NAMALWA (cell line): ENCODE measurements at regions not wholly inside any gene's neighbourhood (a gene's known extent, or its start where the extent isn't known, plus 50 kb on each side); places are given as distances from the start of the nearest gene placed in this dataset.

Source experiments
- DNase-seq: peaks from one replicate; pipeline ENCODE4 v3.0.0-alpha.2; 2015; ENCODE audit warnings: low spot score

DNA sequence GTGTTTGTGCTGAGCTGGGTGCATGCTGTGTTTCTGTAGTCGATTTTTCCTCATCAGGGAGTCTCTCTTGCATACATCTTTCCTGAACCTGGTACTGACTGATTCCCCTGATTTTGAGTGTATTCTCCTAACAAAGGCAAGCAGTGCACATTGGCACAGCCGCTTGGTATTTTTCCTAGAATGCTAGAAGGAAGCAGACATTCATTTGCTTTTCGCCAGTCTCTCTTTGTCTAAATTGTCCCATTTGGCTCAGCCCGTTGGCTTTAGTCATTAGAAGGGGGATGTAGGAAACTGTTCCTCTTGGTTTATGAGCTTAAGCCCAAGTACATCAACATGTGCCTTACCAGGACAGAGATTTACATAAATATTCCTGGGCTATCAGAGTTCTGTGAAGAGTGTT lies 266.1 kb upstream of the TMTC4 start:
- no peak for DNase-seq

GRCh38 chr13:100933841-100934240 lies 259.2 kb upstream of the TMTC4 start:
- no peak for DNase-seq

DNA sequence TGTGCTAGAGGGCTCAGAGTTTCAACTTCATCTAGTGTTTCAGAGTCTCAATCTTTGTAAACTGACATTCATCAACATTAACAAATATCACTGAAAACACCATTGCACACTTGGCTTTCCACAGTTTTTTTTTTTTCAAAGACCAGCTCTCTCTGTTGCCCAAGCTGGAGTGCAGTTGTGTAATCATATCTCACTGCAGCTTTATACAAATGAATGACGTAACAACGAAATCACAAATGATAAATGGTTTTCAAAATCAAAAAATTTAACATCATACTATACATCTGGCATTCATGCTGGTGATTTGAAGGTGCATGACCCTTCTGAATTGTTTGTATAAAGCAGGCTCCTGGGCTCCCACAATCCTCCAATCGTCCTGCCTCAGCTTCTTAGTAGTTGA lies 248.0 kb upstream of the TMTC4 start:
- no peak for DNase-seq

DNA sequence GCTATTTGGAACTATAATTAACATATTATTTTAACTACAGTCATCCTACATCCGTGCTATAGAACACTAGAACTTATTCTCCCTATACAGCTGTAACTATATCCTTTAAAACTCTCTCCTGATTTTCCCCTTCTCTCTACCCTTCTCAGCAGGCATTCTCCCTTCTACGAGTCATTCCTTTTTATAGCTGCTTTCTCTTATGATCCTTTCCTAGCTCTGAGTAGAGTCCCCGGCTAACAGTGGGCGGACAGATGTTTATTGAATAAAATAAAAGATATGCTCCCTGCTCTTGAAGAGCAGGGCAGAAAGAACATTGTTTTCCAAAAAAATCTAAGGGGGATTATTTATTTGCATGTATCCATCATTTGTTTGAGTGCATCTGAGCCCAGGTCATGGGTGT lies 246.5 kb upstream of the TMTC4 start:
- no peak for DNase-seq

DNA sequence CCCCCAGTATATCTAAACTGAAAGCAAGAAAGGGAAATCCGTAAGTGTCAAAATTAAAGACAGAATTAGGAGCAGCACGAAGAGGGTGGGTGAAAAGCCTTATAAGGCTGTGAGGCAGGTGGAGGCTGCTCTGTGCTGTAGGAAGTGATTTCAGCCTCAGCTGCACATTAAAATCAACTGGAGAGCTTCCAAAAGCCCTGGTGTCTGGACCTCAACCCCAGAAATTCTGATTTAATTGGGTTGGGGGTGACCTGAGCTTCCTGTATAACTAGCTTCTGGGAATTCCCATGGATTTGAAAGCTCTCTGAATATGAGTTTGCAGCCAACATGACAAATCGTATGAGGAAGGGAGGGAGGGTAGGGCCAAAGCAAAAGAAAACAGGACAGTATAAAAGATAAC lies 242.4 kb upstream of the TMTC4 start:
- no peak for DNase-seq

DNA sequence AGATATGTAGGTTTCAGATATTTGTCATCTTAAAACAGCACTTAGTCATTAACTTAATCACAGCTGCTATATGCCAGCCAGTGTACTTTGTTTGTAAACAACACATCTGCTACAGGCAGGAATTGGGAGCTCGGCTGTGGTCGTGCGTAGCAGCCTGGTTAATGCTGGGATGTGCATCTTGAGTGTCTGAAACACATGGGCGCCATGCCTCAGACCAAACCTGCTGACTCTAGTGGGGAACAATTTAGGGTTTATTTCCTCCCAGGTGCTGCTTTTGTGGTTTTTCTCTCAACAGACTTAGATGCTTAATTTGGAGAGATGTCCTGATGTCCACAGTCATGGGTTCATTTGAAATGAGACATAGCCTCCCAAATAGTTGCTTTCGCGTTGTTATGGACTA lies 238.5 kb upstream of the TMTC4 start:
- no peak for DNase-seq

GRCh38 chr13:100904293-100904976 lies 229.8 kb upstream of the TMTC4 start:
- DNase-seq, result no peak

- DNase-seq, result no peak
Observed at GRCh38 chr13:100899720-100900316, 225.2 kb upstream of the TMTC4 start.

- no peak for DNase-seq
Observed at GRCh38 chr13:100898431-100898830, 223.8 kb upstream of the TMTC4 start.

DNA sequence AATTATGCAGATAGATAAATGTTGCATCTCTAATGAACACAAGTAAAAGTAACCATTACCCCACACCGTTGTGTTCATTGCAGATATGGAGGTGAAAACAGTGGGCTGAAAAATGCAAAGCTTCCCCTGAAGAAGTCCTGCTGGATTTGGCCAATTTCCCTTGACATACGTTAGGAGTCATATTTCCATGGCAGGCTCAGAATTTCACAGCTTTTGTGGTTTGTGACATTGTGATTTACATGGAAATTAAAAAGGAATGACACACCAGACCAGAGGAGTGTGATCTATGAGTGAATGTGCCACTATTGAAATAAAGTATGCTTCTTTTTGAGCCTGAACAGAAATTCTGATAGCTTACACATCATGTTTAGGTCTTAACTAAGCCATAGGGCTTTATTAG lies 221.1 kb upstream of the TMTC4 start:
- no peak for DNase-seq

DNA sequence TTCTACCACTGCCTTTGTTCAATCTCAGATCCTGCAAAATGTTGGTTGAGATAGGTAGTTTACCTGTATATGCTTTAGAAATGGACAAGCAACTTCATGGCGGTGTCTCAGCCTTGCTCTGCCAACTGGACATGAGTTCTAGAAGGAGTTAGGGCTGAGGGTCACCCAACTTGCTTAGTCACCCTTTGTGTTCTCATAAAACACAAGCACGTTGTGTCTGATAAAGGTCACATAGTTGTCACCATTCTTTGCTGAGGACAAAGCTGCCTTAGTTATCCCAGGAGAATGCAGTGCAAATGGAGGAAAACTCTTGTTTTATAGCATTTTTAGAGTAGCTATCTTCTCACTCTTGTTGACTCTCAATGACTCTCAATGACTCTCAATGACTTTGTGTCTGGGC lies 218.4 kb upstream of the TMTC4 start:
- DNase-seq, result no peak

DNA sequence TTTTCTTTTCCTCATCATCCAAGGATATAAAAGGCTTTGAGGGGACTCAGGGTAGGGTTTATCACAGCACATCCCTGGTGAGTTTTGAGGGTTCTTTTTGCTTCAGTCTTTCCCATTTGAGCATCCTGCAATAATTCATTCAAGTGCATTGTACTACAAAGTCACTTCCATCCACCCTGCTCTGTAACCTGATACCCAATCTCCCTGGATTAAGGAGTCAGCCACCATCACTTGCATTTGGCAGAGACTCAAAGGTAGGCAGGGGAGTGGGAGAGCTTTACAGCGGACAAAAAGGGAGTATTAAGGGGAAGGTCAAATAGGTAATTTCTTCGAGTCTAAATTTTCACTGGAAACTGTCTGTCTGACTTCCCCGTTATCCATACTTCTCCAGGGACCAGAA lies 216.1 kb upstream of the TMTC4 start:
- no peak for DNase-seq

- DNase-seq, result no peak
Observed at GRCh38 chr13:100887729-100888151, 213.1 kb upstream of the TMTC4 start.

GRCh38 chr13:100883453-100883852 lies 208.9 kb upstream of the TMTC4 start:
- DNase-seq, result peak; percentile 10

DNA sequence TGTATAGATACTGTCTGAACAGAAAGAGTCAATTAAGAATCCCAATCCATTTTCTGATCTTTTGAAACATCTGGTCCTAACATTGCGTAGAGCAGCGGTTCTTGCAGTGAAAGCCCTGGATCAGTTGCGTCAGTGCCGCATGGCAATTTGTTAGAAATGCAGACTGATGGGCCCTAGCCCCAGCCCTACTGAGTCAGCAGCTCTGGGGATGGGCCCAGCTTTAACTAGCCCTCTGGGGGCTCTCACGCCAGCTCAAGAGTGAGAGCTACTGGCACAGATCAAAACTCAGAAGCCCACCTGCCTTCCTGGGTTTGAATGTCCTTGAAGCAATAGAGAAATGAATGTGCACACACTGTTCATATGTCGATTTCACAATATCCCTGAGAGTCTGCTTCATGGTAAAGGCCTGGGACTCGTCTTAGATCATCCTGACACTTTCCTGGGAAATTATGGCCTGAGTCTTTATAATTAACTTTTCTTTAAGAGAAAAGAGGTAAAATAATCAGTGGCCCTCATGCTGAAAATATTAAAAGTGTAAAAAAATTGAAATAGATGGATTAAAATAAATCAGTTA lies 206.8 kb upstream of the TMTC4 start:
- no peak for DNase-seq

GRCh38 chr13:100880166-100880565 lies 205.6 kb upstream of the TMTC4 start:
- no peak for DNase-seq

- no peak for DNase-seq
Observed at GRCh38 chr13:100879255-100879654, 204.7 kb upstream of the TMTC4 start.

- no peak for DNase-seq
Observed at GRCh38 chr13:100876044-100876403, 201.4 kb upstream of the TMTC4 start.

DNA sequence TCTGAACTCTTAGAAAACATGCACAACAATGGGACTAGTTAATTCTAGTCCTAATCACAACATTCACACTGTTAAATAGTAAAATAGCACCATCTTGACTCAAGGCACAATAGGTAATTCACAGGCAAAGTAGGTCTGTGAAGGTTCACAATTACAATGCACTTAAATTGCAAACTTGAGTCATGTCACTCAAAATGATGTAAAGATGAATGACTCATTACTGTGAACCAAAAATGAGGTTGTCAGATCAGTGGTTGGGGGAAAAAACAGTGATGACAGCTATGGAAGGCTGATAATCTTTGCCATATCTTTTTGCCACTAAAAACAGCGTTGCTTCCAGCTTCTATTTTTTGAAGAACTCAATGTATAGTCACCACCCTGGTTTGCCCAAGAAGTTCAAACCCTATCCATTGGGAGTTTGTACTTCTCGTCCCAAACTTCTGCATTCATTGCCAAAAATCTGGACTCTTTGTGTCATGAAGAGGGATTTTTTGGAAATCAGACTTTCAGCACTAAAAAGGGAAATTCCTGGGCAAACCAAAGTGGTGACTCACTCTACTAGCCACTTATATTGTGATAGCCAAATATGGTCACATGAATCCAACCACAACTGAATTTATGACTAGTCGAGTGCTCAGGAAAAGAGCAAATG lies 200.9 kb upstream of the TMTC4 start:
- no peak for DNase-seq

DNA sequence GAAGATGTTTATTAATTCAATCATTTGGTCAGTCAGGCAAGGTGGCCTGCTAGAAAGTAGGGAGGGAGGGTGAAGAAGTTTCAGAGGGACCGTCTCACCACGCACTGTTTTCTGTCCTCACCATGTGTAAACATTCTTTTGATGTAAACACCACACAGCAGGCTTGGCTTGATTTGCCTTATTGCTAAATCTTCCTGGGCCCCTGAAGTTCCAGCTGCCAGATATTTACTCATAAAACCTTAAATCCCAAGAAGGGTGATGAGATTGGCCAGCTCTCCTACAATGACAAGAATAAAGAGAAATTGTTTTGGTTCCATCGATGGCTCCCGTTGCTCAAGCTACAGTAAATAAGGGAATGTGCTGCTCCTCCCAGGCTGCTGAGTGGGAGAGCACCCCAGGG lies 198.2 kb upstream of the TMTC4 start:
- no peak for DNase-seq

DNA sequence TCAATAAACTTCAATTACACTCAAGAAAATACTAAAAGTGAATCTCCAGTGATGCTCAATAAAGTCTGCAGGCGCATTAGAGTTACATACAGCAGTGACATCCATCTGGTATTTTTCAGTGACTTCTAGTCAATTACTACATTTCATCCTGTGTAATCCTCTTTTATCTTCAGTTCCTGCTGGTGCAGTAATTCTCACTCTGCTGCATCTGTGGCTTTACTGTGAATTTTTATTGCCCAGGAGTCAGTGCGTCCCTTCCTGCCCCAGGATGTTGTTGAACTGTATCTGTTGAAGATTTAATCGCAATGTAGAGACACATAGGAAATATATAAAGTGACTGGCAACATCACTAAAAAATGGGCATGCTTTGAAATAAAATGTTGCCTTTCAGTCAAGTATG lies 196.3 kb upstream of the TMTC4 start:
- no peak for DNase-seq

- DNase-seq, result no peak
Observed at GRCh38 chr13:100860866-100861265, 186.3 kb upstream of the TMTC4 start.

- no peak for DNase-seq
Observed at GRCh38 chr13:100859861-100860260, 185.3 kb upstream of the TMTC4 start.
